ENCODE measurements at regions not wholly inside any gene's neighbourhood (a gene's known extent, or its start where the extent isn't known, plus 50 kb on each side); places are given as distances from the start of the nearest gene placed in this dataset.
"Not testable (repeated sequence)": the region's sequence is repeated elsewhere in the genome, so short reads cannot be mapped to it uniquely, and the experiment has no call there.

DNA sequence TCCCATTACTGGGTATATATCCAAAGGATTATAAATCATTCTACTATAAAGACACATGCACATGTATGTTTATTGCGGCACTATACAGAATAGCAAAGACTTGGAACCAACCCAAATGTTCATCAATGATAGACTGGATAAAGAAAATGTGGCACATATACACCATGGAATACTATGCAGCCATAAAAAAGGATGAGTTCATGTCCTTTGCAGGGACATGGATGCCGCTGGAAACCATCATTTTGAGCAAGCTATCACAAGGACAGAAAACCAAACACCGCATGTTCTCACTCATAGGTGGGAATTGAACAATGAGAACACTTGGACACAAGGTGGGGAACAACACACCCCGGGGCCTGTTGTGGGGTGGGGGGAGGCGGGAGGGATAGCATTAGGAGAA, 57.0 kb upstream of the NEUROD1 start:
- not testable (repeated sequence) for DNase-seq (ENCODE audit: low spot score)

DNA sequence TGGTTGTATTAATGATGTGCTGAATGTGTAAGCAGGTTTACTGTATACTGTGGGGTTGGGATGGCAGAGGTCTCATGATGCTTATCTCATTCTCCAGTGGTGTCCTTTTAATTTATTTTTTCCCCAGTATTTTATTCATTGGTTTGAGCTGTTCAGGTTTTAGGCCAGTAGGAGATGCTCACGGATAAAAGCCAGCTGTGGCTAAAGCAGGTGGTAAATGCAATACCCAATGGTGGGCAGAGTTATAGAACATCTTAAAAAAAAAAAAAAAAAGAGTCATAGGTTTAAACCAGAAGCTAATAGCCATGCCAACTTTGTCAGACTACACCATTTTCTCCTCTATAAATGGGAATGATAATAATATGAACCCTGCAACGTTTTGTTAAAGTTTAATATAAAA, 57.8 kb upstream of the NEUROD1 start:
- DNase-seq (ENCODE audit: low spot score): peak; percentile 10

DNA sequence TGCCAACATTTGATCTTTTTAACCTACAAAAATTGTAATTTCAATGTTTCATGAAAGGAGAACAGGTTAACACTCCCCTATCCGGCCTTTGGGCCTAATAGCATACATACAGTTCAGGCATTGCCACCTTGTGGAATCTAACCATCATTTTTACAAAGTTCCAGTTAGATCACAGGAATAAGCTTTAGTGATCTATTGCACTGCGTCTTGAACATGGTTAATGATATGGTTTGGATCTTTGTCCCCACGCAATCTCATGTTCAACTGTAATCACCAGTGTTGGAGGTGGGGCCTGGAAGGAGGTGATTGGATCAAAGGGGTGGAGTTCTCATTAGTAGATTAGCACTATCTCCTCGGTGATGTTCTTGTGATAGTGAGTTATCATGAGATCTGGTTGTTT, 58.2 kb upstream of the NEUROD1 start:
- no peak for DNase-seq (ENCODE audit: low spot score)

DNA sequence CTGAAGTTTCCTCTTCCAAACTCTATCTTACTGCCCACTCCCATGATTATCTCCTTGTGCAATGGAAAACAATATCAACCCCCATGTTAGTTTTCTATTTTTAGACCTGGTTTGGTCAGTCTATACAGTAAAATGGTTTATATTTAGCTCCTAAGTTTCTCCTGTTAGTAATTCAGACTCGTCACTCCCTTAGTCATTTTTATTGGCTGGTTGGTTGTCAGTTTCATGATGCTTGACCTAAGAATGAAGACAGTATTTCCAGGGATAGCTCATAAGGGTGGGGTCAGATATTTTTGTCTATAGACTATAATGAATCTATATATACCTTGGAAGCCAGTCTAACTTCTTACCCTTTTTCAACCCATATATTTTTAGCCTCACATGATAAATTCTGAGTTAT, 61.4 kb upstream of the NEUROD1 start:
- DNase-seq (ENCODE audit: low spot score): no peak

DNA sequence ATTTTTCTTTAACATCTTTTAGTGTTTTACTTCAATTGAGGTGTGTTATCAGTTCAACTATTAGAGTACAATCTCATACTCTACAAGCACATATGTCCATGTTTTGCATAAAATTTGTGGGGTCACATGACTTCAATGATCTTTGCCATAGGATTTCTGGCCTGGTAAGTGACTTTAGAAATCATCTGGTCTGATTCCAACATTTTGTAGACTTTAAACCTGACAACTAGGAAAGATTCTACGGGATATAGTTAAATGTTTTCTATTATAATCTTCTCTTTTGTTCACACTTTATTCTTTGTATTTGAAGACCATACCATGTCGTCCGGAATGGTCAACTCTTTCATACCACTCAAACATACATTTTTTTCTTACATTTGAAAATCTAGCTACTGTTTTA, 62.0 kb upstream of the NEUROD1 start:
- DNase-seq (ENCODE audit: low spot score): no peak

DNA sequence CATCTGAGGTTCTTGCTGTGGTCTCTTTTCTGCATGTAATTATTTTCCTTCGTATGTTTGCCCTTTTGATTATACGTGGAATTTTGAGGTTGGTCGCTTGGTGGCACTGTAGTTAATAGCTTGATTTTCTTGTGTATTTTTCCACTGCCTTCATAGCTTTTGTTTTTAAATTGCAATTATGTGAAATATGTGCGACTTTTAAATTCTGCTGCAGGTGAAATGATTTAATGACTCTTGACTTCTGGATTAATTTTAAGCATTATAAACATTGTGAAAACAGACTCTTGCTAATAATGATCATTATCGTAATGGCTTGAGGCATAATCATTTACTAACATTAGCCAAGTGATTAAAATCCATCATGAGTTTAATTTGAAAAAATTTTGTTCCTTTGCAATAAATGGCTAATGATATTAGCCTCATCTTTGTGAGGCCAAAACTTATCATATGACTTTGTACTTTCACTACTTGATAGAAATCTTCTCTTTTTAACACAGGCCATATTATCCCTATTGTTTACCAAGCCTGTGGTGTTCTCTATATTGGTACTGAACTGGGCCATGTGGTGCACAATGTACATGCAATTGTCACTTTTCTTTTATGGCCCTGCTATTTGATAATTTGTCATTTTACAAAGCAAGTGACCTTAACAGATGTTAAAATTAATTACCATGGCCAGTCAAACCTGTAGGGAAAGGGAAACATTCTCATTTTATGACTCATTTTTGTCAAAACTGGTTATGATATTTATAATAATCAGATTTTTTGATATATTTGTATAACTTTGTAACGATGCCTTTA, 62.8 kb upstream of the NEUROD1 start:
- peak; percentile 51 for DNase-seq (ENCODE audit: low spot score)

DNA sequence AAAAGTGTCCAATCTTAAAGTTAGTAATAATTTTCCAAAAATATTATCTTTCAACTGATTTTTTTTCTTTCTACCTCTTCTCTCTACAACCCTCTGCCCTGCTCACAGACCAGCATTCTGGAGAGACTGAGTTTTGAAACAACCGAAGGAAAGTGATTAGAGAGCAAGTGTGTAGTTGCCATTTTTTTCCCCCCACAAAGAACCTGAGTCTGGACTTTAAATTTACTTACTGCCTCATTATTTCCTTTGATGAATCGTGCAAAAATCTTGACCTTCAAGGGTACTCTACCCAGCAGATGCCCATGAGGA, 63.4 kb upstream of the NEUROD1 start:
- DNase-seq (ENCODE audit: low spot score): no peak

DNA sequence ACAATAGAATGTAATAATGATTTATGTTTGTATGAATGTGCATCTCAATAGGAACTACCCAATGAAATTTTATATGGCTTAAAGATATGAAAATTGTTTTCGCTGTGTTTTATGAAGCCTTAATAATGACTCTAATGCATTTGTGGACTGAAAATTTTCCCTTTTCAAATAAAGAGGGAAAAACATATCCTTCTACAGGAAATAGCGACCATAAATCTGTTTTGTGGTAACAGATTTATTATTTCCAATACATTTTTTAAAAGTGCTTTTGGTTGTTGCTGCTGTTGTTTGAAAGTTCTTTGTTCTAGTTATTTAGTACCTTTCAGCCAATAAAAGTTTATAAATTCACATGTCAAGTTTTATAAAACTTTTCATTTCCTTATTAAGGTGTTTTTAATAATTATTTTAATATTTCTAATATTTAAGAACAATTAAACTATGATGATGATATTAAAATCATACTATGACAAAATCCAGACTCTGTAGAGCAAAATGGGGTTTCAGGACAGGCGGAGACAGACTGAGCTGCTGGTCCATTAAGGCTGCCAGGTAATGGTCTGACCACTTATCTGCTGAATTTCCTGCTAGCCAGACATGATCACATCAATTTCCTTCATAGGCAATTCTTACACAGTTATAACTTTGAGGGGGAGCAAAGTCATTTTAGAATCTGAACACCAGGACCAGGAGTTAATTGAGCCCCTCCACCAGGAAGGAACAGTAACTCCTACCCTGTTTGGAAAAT, 65.7 kb upstream of the NEUROD1 start:
- no peak for DNase-seq (ENCODE audit: low spot score)

DNA sequence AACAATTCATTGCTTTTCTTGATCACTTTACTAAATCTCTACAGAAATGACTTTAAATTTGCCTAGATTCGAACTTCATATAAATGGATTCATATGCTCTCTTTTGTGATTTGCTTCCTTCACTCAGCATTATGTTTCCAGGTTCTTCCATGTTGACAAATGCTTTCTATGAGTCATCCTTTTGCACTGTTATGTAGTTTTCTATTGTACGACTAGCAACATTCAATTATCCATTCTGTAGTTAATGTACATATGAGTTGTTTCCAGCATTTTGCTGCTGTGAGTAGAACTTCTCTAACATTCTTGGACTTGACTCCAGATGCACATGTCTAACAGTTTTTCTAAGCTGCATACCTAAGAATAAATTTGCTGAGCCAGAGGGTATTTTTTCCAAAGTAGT, 66.5 kb upstream of the NEUROD1 start:
- DNase-seq (ENCODE audit: low spot score): no peak

DNA sequence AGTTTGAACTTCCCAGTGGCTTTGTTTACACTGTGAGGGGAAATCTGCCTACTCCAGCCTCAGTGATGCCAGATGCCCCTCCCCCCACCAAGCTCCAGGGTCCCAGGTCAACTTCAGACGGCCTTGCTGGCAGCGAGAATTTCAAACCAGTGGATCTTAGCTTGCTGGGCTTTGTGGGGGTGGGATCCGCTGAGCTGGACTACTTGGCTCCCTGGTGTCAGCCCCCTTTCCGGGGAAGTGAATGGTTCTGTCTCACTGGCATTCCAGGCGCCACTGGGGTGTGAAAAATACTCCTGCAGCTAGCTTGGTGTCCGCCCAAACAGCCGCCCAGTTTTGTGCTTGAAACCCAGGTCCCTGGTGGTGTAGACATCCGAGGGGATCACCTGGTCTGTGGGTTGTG, 70.0 kb upstream of the NEUROD1 start:
- no peak for DNase-seq (ENCODE audit: low spot score)

DNA sequence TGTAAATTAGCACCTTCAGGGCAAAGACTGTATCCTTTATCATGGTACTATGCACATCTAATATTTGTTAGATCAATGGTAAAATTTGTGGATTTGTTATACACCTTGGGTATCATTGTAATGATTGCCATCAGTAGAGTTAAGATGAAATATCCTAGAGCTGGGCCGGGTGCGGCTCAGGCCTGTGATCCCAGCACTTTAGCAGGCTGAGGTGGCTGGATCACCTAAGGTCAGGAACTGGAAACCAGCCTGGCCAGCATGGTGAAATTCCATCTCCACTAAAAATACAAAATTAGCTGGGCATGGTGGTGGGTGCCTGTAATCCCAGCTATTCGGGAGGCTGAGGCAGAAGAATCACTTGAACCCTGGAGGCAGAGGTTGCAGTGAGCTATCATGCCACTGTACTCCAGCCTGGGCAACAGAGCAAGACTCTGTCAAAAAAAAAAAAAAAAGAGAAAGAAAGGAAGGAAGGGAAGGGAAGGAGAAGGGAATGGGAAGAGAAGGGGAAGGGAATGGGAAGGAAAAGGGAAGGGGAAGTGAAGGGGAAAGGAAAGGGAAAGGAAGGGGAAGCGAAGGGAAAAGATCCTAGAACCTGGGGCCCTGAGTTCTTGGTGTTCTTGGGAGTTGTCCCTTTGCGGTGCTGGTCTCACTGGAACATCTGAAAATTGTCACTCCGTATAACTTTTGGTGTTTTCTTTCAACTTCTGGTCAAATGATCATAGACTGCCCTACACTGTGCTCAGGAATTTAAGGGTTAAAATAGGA, 71.1 kb upstream of the NEUROD1 start:
- DNase-seq (ENCODE audit: low spot score): no peak

DNA sequence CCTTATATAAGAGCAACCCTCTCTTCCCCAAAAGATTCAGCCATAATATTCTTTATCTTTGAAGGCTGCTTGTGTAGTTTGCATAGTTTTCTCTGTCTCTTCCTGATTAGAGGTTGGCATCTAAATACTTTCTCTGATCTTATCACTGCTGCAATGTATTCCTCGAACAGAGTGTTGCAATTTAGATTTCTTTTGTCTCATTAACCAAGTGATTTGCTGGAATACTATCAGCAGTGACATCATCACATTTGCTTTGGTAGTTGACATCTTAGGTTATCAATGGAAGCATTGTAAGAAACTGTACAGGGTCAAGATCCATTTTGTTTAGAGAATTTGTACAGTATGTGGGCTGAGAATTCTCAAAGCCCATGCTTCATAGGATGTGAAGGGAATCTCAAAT, 72.0 kb upstream of the NEUROD1 start:
- DNase-seq (ENCODE audit: low spot score): no peak

DNA sequence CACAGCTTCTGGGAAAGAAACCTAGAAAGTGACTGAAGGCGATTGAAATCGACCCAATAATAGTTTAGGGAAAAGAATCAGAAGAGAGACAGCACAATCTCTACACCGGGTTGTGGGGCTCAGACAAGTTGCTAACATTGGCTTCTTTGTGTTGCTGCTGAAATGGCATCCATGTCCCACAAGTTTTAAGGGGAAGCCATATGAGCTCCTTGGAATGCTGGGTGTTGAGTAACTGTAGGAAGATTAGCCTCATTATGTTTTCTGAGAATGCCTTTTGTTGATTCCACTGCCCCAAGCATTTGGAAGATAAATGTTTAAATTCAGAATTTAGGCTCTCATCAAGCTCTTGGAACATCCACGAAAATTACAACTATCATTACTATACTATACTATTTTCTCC, 73.4 kb upstream of the NEUROD1 start:
- no peak for DNase-seq (ENCODE audit: low spot score)

DNA sequence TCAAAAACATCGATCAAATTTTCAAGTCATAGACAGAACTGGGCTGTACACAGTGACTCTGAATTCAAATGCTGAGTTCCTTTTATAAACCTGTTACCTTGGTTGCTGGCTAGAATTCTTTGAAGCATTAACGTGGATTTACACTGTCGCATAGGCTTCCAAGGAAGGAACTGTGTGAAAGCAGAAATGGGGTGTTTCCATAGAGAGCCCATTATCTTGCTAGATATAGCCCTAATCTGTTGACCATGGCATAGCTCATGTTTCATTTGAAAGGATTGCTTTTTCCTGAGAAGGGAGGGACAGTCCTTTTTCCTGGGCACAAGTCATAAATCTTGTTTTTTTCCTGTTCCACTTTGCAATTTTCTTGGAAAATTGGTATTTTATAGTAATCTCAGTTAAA, 73.8 kb upstream of the NEUROD1 start:
- no peak for DNase-seq (ENCODE audit: low spot score)

DNA sequence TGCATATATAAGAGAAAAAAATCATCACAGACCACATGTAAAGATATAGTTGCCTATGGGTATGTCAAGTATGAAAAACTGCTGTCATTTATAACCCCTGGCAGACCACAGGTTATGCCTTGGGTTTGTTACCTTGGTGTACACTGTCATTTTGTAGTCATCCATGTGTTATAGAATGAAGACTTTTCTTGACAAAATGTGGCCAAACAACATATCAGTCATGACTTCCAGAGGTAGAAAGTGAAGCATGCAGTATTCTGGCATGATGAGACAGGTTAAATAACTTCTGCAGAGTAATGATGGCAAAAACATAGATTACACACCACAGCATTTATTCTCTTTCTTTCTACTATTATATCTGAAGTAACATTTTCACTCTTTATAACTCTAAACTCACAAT, 74.9 kb upstream of the NEUROD1 start:
- no peak for DNase-seq (ENCODE audit: low spot score)

DNA sequence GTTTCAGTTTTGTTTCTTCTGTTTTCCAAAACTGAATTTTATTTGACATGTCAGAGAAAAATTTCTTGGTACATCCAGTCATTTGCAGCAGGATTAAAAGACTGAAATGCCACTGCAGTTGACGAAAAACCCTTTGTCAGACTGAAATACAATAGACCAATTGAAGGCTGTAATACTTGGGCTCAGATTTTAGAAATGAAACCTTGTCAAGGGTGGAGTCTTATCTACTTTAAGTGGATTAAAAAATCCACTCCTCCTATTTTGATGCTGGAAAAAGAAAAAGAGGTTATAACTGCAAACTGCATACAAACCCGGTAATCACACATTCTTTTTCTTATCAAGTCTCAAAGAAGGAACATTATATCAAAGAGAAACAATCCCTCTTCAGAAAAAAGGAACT, 80.2 kb upstream of the NEUROD1 start:
- no peak for DNase-seq (ENCODE audit: low spot score)

DNA sequence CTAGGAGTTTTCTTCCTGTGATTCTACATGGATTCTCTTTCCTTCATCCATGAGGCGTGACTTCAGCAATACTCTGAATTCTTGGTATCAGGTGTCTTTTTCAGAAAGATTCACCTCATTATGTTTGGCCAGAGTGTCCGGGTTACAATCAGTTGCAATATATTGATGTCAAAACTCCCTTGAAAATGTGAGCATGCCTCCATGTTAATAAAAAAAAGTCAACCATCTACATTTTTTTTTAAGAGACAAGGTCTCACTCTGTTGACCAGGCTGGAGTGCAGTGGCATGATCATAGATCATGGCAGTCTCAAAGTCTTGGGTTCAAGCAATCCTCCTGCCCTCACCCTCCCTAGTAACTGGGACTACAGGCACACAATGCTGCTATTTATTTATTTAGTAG, 80.9 kb upstream of the NEUROD1 start:
- DNase-seq (ENCODE audit: low spot score): no peak

DNA sequence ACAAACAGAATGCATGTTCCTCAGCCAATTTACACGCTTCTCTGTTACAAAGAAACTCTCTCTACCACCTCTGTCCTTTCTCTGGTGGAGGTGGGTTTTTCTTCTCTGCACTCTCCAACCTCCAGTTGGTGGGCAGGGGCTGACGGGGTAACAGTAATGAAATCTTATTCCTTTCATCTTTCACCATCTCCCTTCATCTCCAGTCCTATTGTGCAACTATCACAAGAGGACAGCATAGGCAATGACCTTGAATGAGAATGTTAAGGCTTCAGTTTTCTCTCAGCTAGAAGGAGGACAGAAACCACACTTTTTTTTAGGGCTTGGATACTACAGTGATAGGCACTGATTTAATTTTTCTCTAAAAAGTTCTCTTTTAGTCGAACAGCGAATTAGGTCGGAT, 81.7 kb upstream of the NEUROD1 start:
- DNase-seq (ENCODE audit: low spot score): no peak

DNA sequence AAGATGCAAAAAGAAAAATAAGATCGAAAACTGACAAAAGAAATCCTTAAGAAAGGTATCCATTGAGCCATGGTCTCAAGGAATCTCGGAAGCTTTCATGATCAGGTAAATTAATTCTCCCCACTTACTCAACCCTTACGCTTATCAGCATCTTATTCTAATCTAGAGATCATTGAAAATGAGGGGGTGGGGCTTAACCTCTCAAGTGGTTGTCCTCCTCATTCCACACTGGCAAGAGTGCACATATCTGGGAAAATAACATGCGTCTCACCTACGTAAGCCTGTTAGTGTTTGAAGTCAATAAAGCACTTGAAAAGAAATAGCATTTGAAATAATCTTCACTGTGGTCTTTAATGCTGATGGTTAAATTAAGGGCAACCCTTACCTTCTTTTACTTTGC, 82.5 kb upstream of the NEUROD1 start:
- DNase-seq (ENCODE audit: low spot score): no peak

DNA sequence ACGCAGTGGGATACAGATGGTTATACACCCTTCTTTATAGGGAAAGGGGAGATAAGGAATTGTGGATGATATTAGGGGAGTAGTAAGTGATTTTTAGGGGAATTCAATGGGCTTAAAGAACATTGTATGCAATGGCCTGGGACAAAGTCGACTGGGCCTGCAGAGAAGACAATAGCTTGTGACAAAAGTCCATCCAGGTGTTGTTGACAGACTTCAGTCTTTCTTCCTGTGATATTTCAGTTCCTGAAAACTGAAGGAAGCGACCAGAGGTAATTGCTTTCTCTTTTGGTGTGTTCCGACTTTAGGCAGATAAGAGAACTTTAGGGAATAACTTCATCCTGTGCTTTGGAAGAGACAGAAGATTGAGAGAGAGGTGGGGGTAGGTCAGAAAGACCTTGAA, 83.1 kb upstream of the NEUROD1 start:
- no peak for DNase-seq (ENCODE audit: low spot score)

DNA sequence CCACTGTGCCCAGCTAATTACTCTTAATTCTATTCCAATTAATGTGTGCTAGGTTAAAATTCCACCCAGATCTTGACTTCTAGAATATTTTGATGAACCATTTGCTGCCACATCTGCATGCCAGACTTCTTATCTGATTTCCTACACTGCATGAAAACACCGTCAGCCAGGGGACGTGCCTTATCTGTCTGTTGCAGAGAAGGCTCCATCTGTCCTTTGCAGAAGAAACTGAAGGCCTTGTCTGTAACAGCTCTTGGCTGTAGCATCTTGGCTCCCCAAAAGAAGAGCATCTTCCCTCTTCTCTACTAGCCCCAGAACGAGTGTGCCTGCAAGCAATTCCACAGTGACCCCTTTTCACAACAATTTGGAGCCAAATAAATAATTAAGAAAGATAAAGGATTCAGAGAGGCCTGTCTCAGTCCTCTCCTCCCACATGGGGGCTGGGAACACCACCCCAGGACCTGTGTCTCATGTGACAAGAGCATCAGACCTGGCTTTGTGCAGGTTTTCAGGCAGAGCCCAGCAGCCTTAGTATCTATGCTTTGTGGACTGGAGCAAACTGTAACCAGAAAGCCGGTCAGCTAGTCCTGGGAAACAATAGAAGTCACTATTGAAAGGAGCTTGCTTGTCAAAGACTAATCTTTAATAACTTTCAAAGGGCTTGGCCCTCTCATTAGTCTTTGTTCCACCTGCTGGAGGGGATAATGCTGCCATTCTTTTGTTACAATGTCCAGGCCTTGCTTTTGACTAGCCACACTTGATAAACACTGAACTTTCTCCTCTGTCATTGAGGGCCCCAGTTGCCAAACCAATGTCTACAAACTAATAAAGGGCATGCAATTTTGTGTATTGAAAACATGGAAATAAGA, 84.0 kb upstream of the NEUROD1 start:
- DNase-seq (ENCODE audit: low spot score): no peak

DNA sequence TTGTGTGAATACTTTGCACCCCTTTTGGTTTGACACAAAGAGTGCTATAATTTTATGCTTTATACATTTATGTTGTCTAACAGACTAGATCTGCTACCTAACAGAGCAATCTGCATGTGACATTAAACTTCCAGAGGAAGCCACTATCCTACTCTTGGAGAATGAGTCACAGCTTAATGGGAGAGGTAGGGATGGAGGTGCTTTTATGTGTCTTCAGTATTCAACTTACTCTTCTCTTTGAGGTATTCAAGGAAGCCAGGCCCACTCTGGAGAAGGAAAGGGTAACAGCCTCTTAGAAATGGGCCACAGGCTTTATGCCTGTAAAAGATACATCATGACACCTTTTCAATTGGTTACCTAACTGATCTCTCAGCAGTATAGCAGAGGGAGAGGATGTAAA, 85.8 kb upstream of the NEUROD1 start:
- no peak for DNase-seq (ENCODE audit: low spot score)

Data from H4 (cell line).